ENCODE measurements at regions not wholly inside any gene's neighbourhood (a gene's known extent, or its start where the extent isn't known, plus 50 kb on each side); places are given as distances from the start of the nearest gene placed in this dataset.

GRCh38 chr3:107092121-107092520 is 285.1 kb upstream of the CCDC54 start:
- Histone ChIP-seq H3K36me3 (ENCODE audit: insufficient read depth, low read length) (no peaks in the 10 kb centered on the region), H3K4me3 (ENCODE audit: low read length) (no peak overlapping the region), H3K27me3 (ENCODE audit: control insufficient read depth, insufficient read depth, low read length) (no peaks in the 10 kb centered on the region), H3K9ac (ENCODE audit: low read depth, low read length) (no peak overlapping the region), H3K4me1 (ENCODE audit: control insufficient read depth, insufficient read depth, low read length) (no peaks in the 10 kb centered on the region), H3K9me3 (replicated peaks; ENCODE audit: low read length) (no peaks in the 10 kb centered on the region), H3K4me2 (ENCODE audit: low read length) (no peak overlapping the region)

- Histone ChIP-seq H3K4me2 (ENCODE audit: low read length) (no peak overlapping the region), H3K9me3 (replicated peaks; ENCODE audit: low read length) (no peaks in the 10 kb centered on the region), H3K36me3 (ENCODE audit: insufficient read depth, low read length) (no peaks in the 10 kb centered on the region), H3K9ac (ENCODE audit: low read depth, low read length) (no peak overlapping the region), H3K4me1 (ENCODE audit: control insufficient read depth, insufficient read depth, low read length) (no peaks in the 10 kb centered on the region), H3K27me3 (ENCODE audit: control insufficient read depth, insufficient read depth, low read length) (no peaks in the 10 kb centered on the region), H3K4me3 (ENCODE audit: low read length) (no peak overlapping the region)
Measured at GRCh38 chr3:107098864-107099263, 278.4 kb upstream of the CCDC54 start.

- H3K4me1 ChIP-seq (ENCODE audit: control insufficient read depth, insufficient read depth, low read length): no peaks in the 10 kb centered on the region
- no peak overlapping the region for H3K9ac ChIP-seq (ENCODE audit: low read depth, low read length)
- H3K27me3 ChIP-seq (ENCODE audit: control insufficient read depth, insufficient read depth, low read length): no peaks in the 10 kb centered on the region
- no peak overlapping the region for H3K4me3 ChIP-seq (ENCODE audit: low read length)
- H3K36me3 ChIP-seq (ENCODE audit: insufficient read depth, low read length): no peaks in the 10 kb centered on the region
- no peak overlapping the region for H3K4me2 ChIP-seq (ENCODE audit: low read length)
- H3K9me3 ChIP-seq (replicated peaks; ENCODE audit: low read length): no peaks in the 10 kb centered on the region
Measured at GRCh38 chr3:107100137-107100536, 277.1 kb upstream of the CCDC54 start.

GRCh38 chr3:107100573-107100972 is 276.7 kb upstream of the CCDC54 start:
- Histone ChIP-seq H3K9me3 (replicated peaks; ENCODE audit: low read length) (no peaks in the 10 kb centered on the region), H3K9ac (ENCODE audit: low read depth, low read length) (no peak overlapping the region), H3K27me3 (ENCODE audit: control insufficient read depth, insufficient read depth, low read length) (no peaks in the 10 kb centered on the region), H3K4me1 (ENCODE audit: control insufficient read depth, insufficient read depth, low read length) (no peaks in the 10 kb centered on the region), H3K36me3 (ENCODE audit: insufficient read depth, low read length) (no peaks in the 10 kb centered on the region), H3K4me3 (ENCODE audit: low read length) (no peak overlapping the region), H3K4me2 (ENCODE audit: low read length) (no peak overlapping the region)

GRCh38 chr3:107103786-107104185 is 273.5 kb upstream of the CCDC54 start:
- H3K9me3 ChIP-seq (replicated peaks; ENCODE audit: low read length): no peaks in the 10 kb centered on the region

GRCh38 chr3:107106316-107106715 is 270.9 kb upstream of the CCDC54 start:
- Histone ChIP-seq H3K4me1 (ENCODE audit: control insufficient read depth, insufficient read depth, low read length) (peaks cover 3% of the 10 kb centered on the region), H3K9ac (ENCODE audit: low read depth, low read length) (no peak overlapping the region), H3K36me3 (ENCODE audit: insufficient read depth, low read length) (no peaks in the 10 kb centered on the region), H3K4me2 (ENCODE audit: low read length) (no peak overlapping the region), H3K4me3 (ENCODE audit: low read length) (no peak overlapping the region), H3K9me3 (replicated peaks; ENCODE audit: low read length) (no peaks in the 10 kb centered on the region), H3K27me3 (ENCODE audit: control insufficient read depth, insufficient read depth, low read length) (no peaks in the 10 kb centered on the region)

More at GRCh38 chr3:107103786-107104185, 273.5 kb upstream of the CCDC54 start:
- Histone ChIP-seq H3K36me3 (ENCODE audit: insufficient read depth, low read length) (no peaks in the 10 kb centered on the region), H3K27me3 (ENCODE audit: control insufficient read depth, insufficient read depth, low read length) (no peaks in the 10 kb centered on the region), H3K9ac (ENCODE audit: low read depth, low read length) (no peak overlapping the region), H3K4me3 (ENCODE audit: low read length) (no peak overlapping the region), H3K4me2 (ENCODE audit: low read length) (no peak overlapping the region), H3K4me1 (ENCODE audit: control insufficient read depth, insufficient read depth, low read length) (peaks cover 3% of the 10 kb centered on the region)

- no peaks in the 10 kb centered on the region for H3K36me3 ChIP-seq (ENCODE audit: insufficient read depth, low read length)
- H3K9me3 ChIP-seq (replicated peaks; ENCODE audit: low read length): no peaks in the 10 kb centered on the region
- no peak overlapping the region for H3K9ac ChIP-seq (ENCODE audit: low read depth, low read length)
- H3K4me1 ChIP-seq (ENCODE audit: control insufficient read depth, insufficient read depth, low read length): peaks cover 3% of the 10 kb centered on the region
- no peaks in the 10 kb centered on the region for H3K27me3 ChIP-seq (ENCODE audit: control insufficient read depth, insufficient read depth, low read length)
- no peak overlapping the region for H3K4me3 ChIP-seq (ENCODE audit: low read length)
- no peak overlapping the region for H3K4me2 ChIP-seq (ENCODE audit: low read length)
Measured at GRCh38 chr3:107106907-107107306, 270.3 kb upstream of the CCDC54 start.

GRCh38 chr3:107110596-107111305 is 266.5 kb upstream of the CCDC54 start:
- H3K9ac ChIP-seq (ENCODE audit: low read depth, low read length): no peak overlapping the region
- no peak overlapping the region for H3K4me3 ChIP-seq (ENCODE audit: low read length)
- H3K4me1 ChIP-seq (ENCODE audit: control insufficient read depth, insufficient read depth, low read length): peaks cover 3% of the 10 kb centered on the region
- no peaks in the 10 kb centered on the region for H3K9me3 ChIP-seq (replicated peaks; ENCODE audit: low read length)
- H3K27me3 ChIP-seq (ENCODE audit: control insufficient read depth, insufficient read depth, low read length): no peaks in the 10 kb centered on the region
- no peak overlapping the region for H3K4me2 ChIP-seq (ENCODE audit: low read length)
- no peaks in the 10 kb centered on the region for H3K36me3 ChIP-seq (ENCODE audit: insufficient read depth, low read length)

GRCh38 chr3:107111872-107112271 is 265.4 kb upstream of the CCDC54 start:
- Histone ChIP-seq H3K4me1 (ENCODE audit: control insufficient read depth, insufficient read depth, low read length) (no peaks in the 10 kb centered on the region), H3K9me3 (replicated peaks; ENCODE audit: low read length) (no peaks in the 10 kb centered on the region), H3K36me3 (ENCODE audit: insufficient read depth, low read length) (no peaks in the 10 kb centered on the region), H3K4me3 (ENCODE audit: low read length) (no peak overlapping the region), H3K27me3 (ENCODE audit: control insufficient read depth, insufficient read depth, low read length) (no peaks in the 10 kb centered on the region), H3K4me2 (ENCODE audit: low read length) (no peak overlapping the region), H3K9ac (ENCODE audit: low read depth, low read length) (no peak overlapping the region)

GRCh38 chr3:107112356-107112755 is 264.9 kb upstream of the CCDC54 start:
- Histone ChIP-seq H3K4me2 (ENCODE audit: low read length) (no peak overlapping the region), H3K27me3 (ENCODE audit: control insufficient read depth, insufficient read depth, low read length) (no peaks in the 10 kb centered on the region), H3K9me3 (replicated peaks; ENCODE audit: low read length) (no peaks in the 10 kb centered on the region), H3K4me1 (ENCODE audit: control insufficient read depth, insufficient read depth, low read length) (no peaks in the 10 kb centered on the region), H3K4me3 (ENCODE audit: low read length) (no peak overlapping the region), H3K36me3 (ENCODE audit: insufficient read depth, low read length) (no peaks in the 10 kb centered on the region), H3K9ac (ENCODE audit: low read depth, low read length) (no peak overlapping the region)

GRCh38 chr3:107116251-107116650 is 261.0 kb upstream of the CCDC54 start:
- H3K9me3 ChIP-seq (replicated peaks; ENCODE audit: low read length): no peaks in the 10 kb centered on the region

GRCh38 chr3:107117156-107117555 is 260.1 kb upstream of the CCDC54 start:
- H3K4me3 ChIP-seq (ENCODE audit: low read length): no peak overlapping the region
- peaks cover 11% of the 10 kb centered on the region for H3K4me1 ChIP-seq (ENCODE audit: control insufficient read depth, insufficient read depth, low read length)

More at GRCh38 chr3:107116251-107116650, 261.0 kb upstream of the CCDC54 start:
- Histone ChIP-seq H3K4me3 (ENCODE audit: low read length) (no peak overlapping the region), H3K4me1 (ENCODE audit: control insufficient read depth, insufficient read depth, low read length) (peaks cover 11% of the 10 kb centered on the region), H3K36me3 (ENCODE audit: insufficient read depth, low read length) (no peaks in the 10 kb centered on the region), H3K4me2 (ENCODE audit: low read length) (no peak overlapping the region), H3K9ac (ENCODE audit: low read depth, low read length) (no peak overlapping the region), H3K27me3 (ENCODE audit: control insufficient read depth, insufficient read depth, low read length) (no peaks in the 10 kb centered on the region)

More at GRCh38 chr3:107117156-107117555, 260.1 kb upstream of the CCDC54 start:
- Histone ChIP-seq H3K27me3 (ENCODE audit: control insufficient read depth, insufficient read depth, low read length) (no peaks in the 10 kb centered on the region), H3K9me3 (replicated peaks; ENCODE audit: low read length) (no peaks in the 10 kb centered on the region), H3K9ac (ENCODE audit: low read depth, low read length) (no peak overlapping the region), H3K36me3 (ENCODE audit: insufficient read depth, low read length) (no peaks in the 10 kb centered on the region), H3K4me2 (ENCODE audit: low read length) (no peak overlapping the region)

Measured in skeletal muscle satellite cell (primary cell).